ENCODE measurements at regions not wholly inside any gene's neighbourhood (a gene's known extent, or its start where the extent isn't known, plus 50 kb on each side); places are given as distances from the start of the nearest gene placed in this dataset.

GRCh38 chr10:59020502-59020901 is 155.9 kb upstream of the PHYHIPL start:
- TF ChIP-seq POLR2A (IDR thresholded peaks at IDR 0.05), result no peak
- no peak for TF ChIP-seq POLR2AphosphoS5 (IDR thresholded peaks at IDR 0.05)
- TF ChIP-seq, protein P1, sequence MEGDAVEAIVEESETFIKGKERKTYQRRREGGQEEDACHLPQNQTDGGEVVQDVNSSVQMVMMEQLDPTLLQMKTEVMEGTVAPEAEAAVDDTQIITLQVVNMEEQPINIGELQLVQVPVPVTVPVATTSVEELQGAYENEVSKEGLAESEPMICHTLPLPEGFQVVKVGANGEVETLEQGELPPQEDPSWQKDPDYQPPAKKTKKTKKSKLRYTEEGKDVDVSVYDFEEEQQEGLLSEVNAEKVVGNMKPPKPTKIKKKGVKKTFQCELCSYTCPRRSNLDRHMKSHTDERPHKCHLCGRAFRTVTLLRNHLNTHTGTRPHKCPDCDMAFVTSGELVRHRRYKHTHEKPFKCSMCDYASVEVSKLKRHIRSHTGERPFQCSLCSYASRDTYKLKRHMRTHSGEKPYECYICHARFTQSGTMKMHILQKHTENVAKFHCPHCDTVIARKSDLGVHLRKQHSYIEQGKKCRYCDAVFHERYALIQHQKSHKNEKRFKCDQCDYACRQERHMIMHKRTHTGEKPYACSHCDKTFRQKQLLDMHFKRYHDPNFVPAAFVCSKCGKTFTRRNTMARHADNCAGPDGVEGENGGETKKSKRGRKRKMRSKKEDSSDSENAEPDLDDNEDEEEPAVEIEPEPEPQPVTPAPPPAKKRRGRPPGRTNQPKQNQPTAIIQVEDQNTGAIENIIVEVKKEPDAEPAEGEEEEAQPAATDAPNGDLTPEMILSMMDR (IDR thresholded peaks at IDR 0.05), result no peak
